ENCODE measurements at regions not wholly inside any gene's neighbourhood (a gene's known extent, or its start where the extent isn't known, plus 50 kb on each side); places are given as distances from the start of the nearest gene placed in this dataset.
"Not testable (repeated sequence)": the region's sequence is repeated elsewhere in the genome, so short reads cannot be mapped to it uniquely, and the experiment has no call there.

- DNase-seq = no peak
Observed at GRCh38 chr12:27133022-27133590, 50.7 kb upstream of the C12orf71 start.

GRCh38 chr12:27140478-27140969 is 58.1 kb upstream of the C12orf71 start:
- no peak for DNase-seq

GRCh38 chr12:27142101-27142721 is 59.8 kb upstream of the C12orf71 start:
- peak; percentile 54 for DNase-seq

GRCh38 chr12:27143256-27144069 is 61.1 kb upstream of the C12orf71 start:
- no peak for DNase-seq

GRCh38 chr12:27145725-27146124 is 63.3 kb upstream of the C12orf71 start:
- DNase-seq = not testable (repeated sequence)

GRCh38 chr12:27148373-27148772 is 66.0 kb upstream of the C12orf71 start:
- no peak for DNase-seq

GRCh38 chr12:27148791-27149190 is 66.4 kb upstream of the C12orf71 start:
- no peak for DNase-seq

- DNase-seq = no peak
Observed at GRCh38 chr12:27151479-27151878, 69.1 kb upstream of the C12orf71 start.

GRCh38 chr12:27158297-27158696 is 75.9 kb upstream of the C12orf71 start:
- DNase-seq = no peak

- no peak for DNase-seq
Observed at GRCh38 chr12:27161458-27162228, 79.3 kb upstream of the C12orf71 start.

- DNase-seq = no peak
Observed at GRCh38 chr12:27162229-27162537, 79.8 kb upstream of the C12orf71 start.

- no peak for DNase-seq
Observed at GRCh38 chr12:27163048-27163715, 80.8 kb upstream of the C12orf71 start.

GRCh38 chr12:27163894-27164293 is 80.2 kb upstream of the STK38L start:
- DNase-seq = no peak

- DNase-seq = no peak
Observed at GRCh38 chr12:27164330-27165040, 79.6 kb upstream of the STK38L start.

GRCh38 chr12:27165958-27166357 is 78.1 kb upstream of the STK38L start:
- not testable (repeated sequence) for DNase-seq

- DNase-seq = not testable (repeated sequence)
Observed at GRCh38 chr12:27171494-27171893, 72.6 kb upstream of the STK38L start.

- no peak for DNase-seq
Observed at GRCh38 chr12:27176765-27177164, 67.3 kb upstream of the STK38L start.

- DNase-seq = no peak
Observed at GRCh38 chr12:27177706-27178105, 66.4 kb upstream of the STK38L start.

GRCh38 chr12:27178255-27178654 is 65.8 kb upstream of the STK38L start:
- DNase-seq = no peak

GRCh38 chr12:27178723-27179399 is 65.2 kb upstream of the STK38L start:
- DNase-seq = no peak

GRCh38 chr12:27179400-27180214 is 64.5 kb upstream of the STK38L start:
- no peak for DNase-seq
